B cell (primary cell): ENCODE measurements at regions not wholly inside any gene's neighbourhood (a gene's known extent, or its start where the extent isn't known, plus 50 kb on each side); places are given as distances from the start of the nearest gene placed in this dataset.

Experiments
- ATAC-seq: fragments of 200-7000 bp; cut with Tn5 transposase; one replicate; pipeline ENCODE4 v1.10.0; 2021; ENCODE audit warnings: low read depth, mild to moderate bottlenecking, moderate number of reproducible peaks, moderate library complexity
- CTCF ChIA-PET: fragments of 350-600 bp; sonication (Branson Sonifier 250); formaldehyde crosslinking; loops from one replicate; lab custom pipeline; 2021; ENCODE audit warnings: antibody characterized with exemption, inconsistent platforms; lab: Charles Lee
- POLR2A ChIA-PET: fragments of 350-600 bp; sonication (Branson Sonifier 250); formaldehyde crosslinking; loops from one replicate; lab custom pipeline; 2021; ENCODE audit warnings: antibody characterized with exemption; lab: Charles Lee
- DNase-seq: peaks from one replicate; pipeline ENCODE4 v3.0.0; 2013
- H2AFZ ChIP-seq: 2 replicates; pipeline ENCODE4 v1.6.1; 2012; ENCODE audit warnings: mild to moderate bottlenecking, low read depth, low read length; ENCODE audit not compliant: insufficient read depth, poor library complexity, severe bottlenecking
- H3K27ac ChIP-seq, 2 donors: 1 replicate in 1 of 2; 2 replicates in 1 of 2; pipeline ENCODE4 v1.5.1; 2012 to 2013; ENCODE audit warnings: low read length in 2 of 2, mild to moderate bottlenecking in 2 of 2, moderate library complexity in 1 of 2
- H3K27me3 ChIP-seq, 4 experiments: fragments of 200-600 bp in 1 of 4; sonication (generic) in 1 of 4; replicated peaks in 1 of 4; 1 replicate in 2 of 4; 2 replicates in 2 of 4; pipeline versions ENCODE4 v1.6.1 to v1.7.0; 2013 to 2016; ENCODE audit warnings: low read length in 3 of 4, mild to moderate bottlenecking in 2 of 4, mixed read lengths in 1 of 4, moderate library complexity in 1 of 4; ENCODE audit not compliant: insufficient read depth in 4 of 4, control insufficient read depth in 3 of 4; ENCODE audit errors: control extremely low read depth in 1 of 4
- H3K36me3 ChIP-seq, 2 experiments: replicated peaks in 1 of 2; 1 replicate in 1 of 2; 2 replicates in 1 of 2; pipeline versions ENCODE4 v1.6.1 to v1.7.1; 2013; ENCODE audit warnings: low read length in 1 of 2; ENCODE audit not compliant: insufficient read depth in 2 of 2, control insufficient read depth in 1 of 2; ENCODE audit errors: control extremely low read depth in 1 of 2, extremely low read depth in 1 of 2
- H3K4me1 ChIP-seq, 2 donors: fragments of 200-600 bp in 1 of 2; sonication (generic) in 1 of 2; 1 replicate in 1 of 2; 2 replicates in 1 of 2; pipeline versions ENCODE4 v1.5.1 to v1.6.1; 2013 to 2017; ENCODE audit warnings: low read length in 2 of 2; ENCODE audit not compliant: control insufficient read depth in 2 of 2, insufficient read depth in 2 of 2
- H3K4me2 ChIP-seq: replicated peaks from 2 replicates; pipeline ENCODE3; 2012; ENCODE audit warnings: mild to moderate bottlenecking, low read depth, low read length; ENCODE audit not compliant: poor library complexity, severe bottlenecking
- H3K4me3 ChIP-seq, 5 experiments: fragments of 200-600 bp in 1 of 5; sonication (generic) in 1 of 5; 1 replicate in 3 of 5; 2 replicates in 2 of 5; pipeline versions ENCODE4 v1.5.1 to v1.7.0; 2011 to 2016; ENCODE audit warnings: low read length in 4 of 5, mild to moderate bottlenecking in 4 of 5, low read depth in 2 of 5, control low read depth in 1 of 5, moderate library complexity in 1 of 5; ENCODE audit not compliant: insufficient read depth in 1 of 5; ENCODE audit errors: control extremely low read depth in 1 of 5, extremely low read depth in 1 of 5
- H3K79me2 ChIP-seq: fragments of 200-600 bp; sonication (generic); one replicate; pipeline ENCODE4 v1.6.0; 2016; ENCODE audit warnings: low read length; ENCODE audit not compliant: control insufficient read depth, insufficient read depth
- H3K9ac ChIP-seq: fragments of 200-600 bp; sonication (generic); 2 replicates; pipeline ENCODE4 v1.6.1; 2017; ENCODE audit warnings: mild to moderate bottlenecking, low read length, moderate library complexity
- H3K9me3 ChIP-seq, 3 donors: one replicate each; pipeline versions ENCODE4 v1.6.1 to v1.7.1; 2013; ENCODE audit warnings: low read length in 2 of 3; ENCODE audit not compliant: control insufficient read depth in 2 of 3, insufficient read depth in 1 of 3; ENCODE audit errors: control extremely low read depth in 1 of 3
- H4K20me1 ChIP-seq: 2 replicates; pipeline ENCODE4 v1.6.0; 2012; ENCODE audit warnings: mild to moderate bottlenecking, low read length; ENCODE audit not compliant: insufficient read depth, control insufficient read depth, poor library complexity, severe bottlenecking
- H3K27ac Mint-ChIP-seq: one replicate; pipeline ENCODE4 v1.8.0; 2021; ENCODE audit warnings: mixed read lengths
- H3K27me3 Mint-ChIP-seq: one replicate; pipeline ENCODE4 v1.8.0; 2021; ENCODE audit warnings: mixed read lengths
- H3K4me1 Mint-ChIP-seq: one replicate; pipeline ENCODE4 v1.8.0; 2021; ENCODE audit warnings: mixed read lengths
- H3K4me3 Mint-ChIP-seq: one replicate; pipeline ENCODE4 v1.8.0; 2021; ENCODE audit warnings: mixed read lengths
- H3K9me3 Mint-ChIP-seq: one replicate; pipeline ENCODE4 v1.8.0; 2022; ENCODE audit warnings: mixed read lengths; ENCODE audit not compliant: insufficient read depth
- CTCF ChIP-seq: fragments of 200-600 bp; IDR thresholded peaks from one replicate; pipeline ENCODE4 v1.8.0; 2022; ENCODE audit warnings: antibody characterized with exemption, mild to moderate bottlenecking
- EZH2 ChIP-seq: IDR thresholded peaks from 2 replicates; pipeline ENCODE4 v1.6.1; 2012; ENCODE audit warnings: borderline replicate concordance, low read depth, mild to moderate bottlenecking, moderate library complexity, low read length; ENCODE audit not compliant: insufficient read depth, poor library complexity, severe bottlenecking
- WGBS: methylation state at CpG from one replicate; pipeline ENCODE4 v1.1.5; 2013; ENCODE audit warnings: missing lambda C conversion rate; ENCODE audit not compliant: insufficient coverage; 5-methylcytosine and 5-hydroxymethylcytosine counted together
- intact Hi-C: fragments of 100-400 bp; cut with micrococcal nuclease; formaldehyde crosslinking; loops from one replicate; pipeline ENCODE4 v1.10.0; 2022

GRCh38 chr13:73477441-73477840 is 418.6 kb downstream of the KLF5 start:
- H3K27ac Mint-ChIP-seq, result no peak overlapping the region
- CTCF ChIA-PET, result no interaction called here
- POLR2A ChIA-PET, result no interaction called here

GRCh38 chr13:73473016-73473415 is 414.2 kb downstream of the KLF5 start:
- no peak overlapping the region for H3K4me2 ChIP-seq
- no peak overlapping the region for H2AFZ ChIP-seq
- no peak overlapping the region for H3K27ac Mint-ChIP-seq
- no peak for ATAC-seq
- H3K9me3 Mint-ChIP-seq, result peaks cover 6% of the 10 kb centered on the region
- no peaks in the 10 kb centered on the region for H4K20me1 ChIP-seq
- no peaks in the 10 kb centered on the region for H3K27me3 ChIP-seq
- no peaks in the 10 kb centered on the region for H3K79me2 ChIP-seq
- ChIA-PET POLR2A (no interaction called here), CTCF (no interaction called here)
- no peak for DNase-seq
- H3K9ac ChIP-seq, result no peak overlapping the region
- TF ChIP-seq CTCF (no peak), EZH2 (no peak)
- H3K36me3 ChIP-seq, result no peaks in the 10 kb centered on the region
- no peak overlapping the region for H3K4me3 ChIP-seq
- no peaks in the 10 kb centered on the region for H3K4me1 ChIP-seq
- WGBS, result no CpG with 5 or more reads among the region's 2 CpGs
- intact Hi-C loops, result no loop called here
- no peaks in the 10 kb centered on the region for H3K27me3 Mint-ChIP-seq
- H3K4me3 Mint-ChIP-seq, result no peak overlapping the region
- no peaks in the 10 kb centered on the region for H3K4me1 Mint-ChIP-seq
- H3K9me3 ChIP-seq, result peaks cover 0 to 4% (median 0%) of the 10 kb centered on the region in 3 donors
- no peak overlapping the region for H3K27ac ChIP-seq

More at GRCh38 chr13:73477441-73477840, 418.6 kb downstream of the KLF5 start:
- H3K4me1 ChIP-seq, result no peaks in the 10 kb centered on the region
- no peak overlapping the region for H3K9ac ChIP-seq
- Mint-ChIP-seq H3K4me3 (no peak overlapping the region), H3K9me3 (no peaks in the 10 kb centered on the region), H3K4me1 (no peaks in the 10 kb centered on the region), H3K27me3 (no peaks in the 10 kb centered on the region)
- DNase-seq, result no peak
- no peak overlapping the region for H3K4me3 ChIP-seq
- H3K9me3 ChIP-seq, result peaks cover 0 to 4% (median 0%) of the 10 kb centered on the region in 3 donors
- ATAC-seq, result no peak
- no peaks in the 10 kb centered on the region for H3K79me2 ChIP-seq
- WGBS, result 84% methylated on average over 3 of the region's 3 CpGs
- intact Hi-C loops, result no loop called here
- H4K20me1 ChIP-seq, result no peaks in the 10 kb centered on the region
- no peaks in the 10 kb centered on the region for H3K27me3 ChIP-seq
- H3K4me2 ChIP-seq, result no peak overlapping the region
- H3K27ac ChIP-seq, result no peak overlapping the region
- TF ChIP-seq CTCF, result no peak
- no peak for TF ChIP-seq EZH2
- H3K36me3 ChIP-seq, result no peaks in the 10 kb centered on the region
- no peak overlapping the region for H2AFZ ChIP-seq
